K562 (cell line): ENCODE measurements at regions not wholly inside any gene's neighbourhood (a gene's known extent, or its start where the extent isn't known, plus 50 kb on each side); places are given as distances from the start of the nearest gene placed in this dataset.

Experiments used
- ATAC-seq: fragments of 200-7000 bp; cut with Tn5 transposase; 3 replicates; pipeline ENCODE4 v1.9.1; 2020; ENCODE audit warnings: moderate library complexity
- BruUV-seq: library from RNA; stranded (reverse); fragments of 400-500 nt; replicated peaks from 2 replicates; lab custom pipeline; 2021; lab: Mats Ljungman, UMichigan
- CTCF ChIA-PET: fragments of 300-600 bp; formaldehyde crosslinking; extraction: SDS; loops from one replicate; lab custom pipeline; 2021; ENCODE audit warnings: low intra/inter-chr PET ratio; lab: Yijun Ruan, JAX
- POLR2A ChIA-PET: fragments of 300-600, 350-650 bp; sonication (Branson Sonifier 250); formaldehyde crosslinking; extraction: SDS; loops from one replicate; lab custom pipeline; 2021; ENCODE audit warnings: antibody characterized with exemption, inconsistent platforms; lab: Yijun Ruan, JAX
- DNase-seq, 4 experiments: peaks; one replicate each; pipeline versions ENCODE4 v3.0.0 to v3.0.0-alpha.2; 2011 to 2018; ENCODE audit warnings: low spot score in 3 of 4, mixed read lengths in 3 of 4; ENCODE audit errors: extremely low read depth in 1 of 4
- FAIRE-seq: peaks from 2 replicates; lab custom pipeline; 2011; peaks lifted over from hg19 to GRCh38; lab: Jason Lieb, UNC
- H2AFZ ChIP-seq: 2 replicates; pipeline ENCODE4 v1.6.0; 2011; ENCODE audit warnings: low read depth, low read length, control low read depth, inconsistent platforms
- H3K27ac ChIP-seq: fragments of 200-600 bp; 3 replicates; pipeline ENCODE4 v1.8.0; 2011; ENCODE audit warnings: low read depth, mild to moderate bottlenecking, control low read depth, inconsistent platforms, low read length, moderate library complexity, mixed read lengths; ENCODE audit errors: extremely low read depth
- H3K27me3 ChIP-seq, 2 experiments: fragments of 300-600 bp in 1 of 2; 2 replicates in 1 of 2; 3 replicates in 1 of 2; pipeline versions ENCODE4 v1.6.0 to v1.8.0; 2011; ENCODE audit warnings: inconsistent platforms in 2 of 2, low read length in 2 of 2, mild to moderate bottlenecking in 1 of 2, mixed read lengths in 1 of 2, moderate library complexity in 1 of 2; ENCODE audit not compliant: control insufficient read depth in 2 of 2, insufficient read depth in 2 of 2
- H3K36me3 ChIP-seq: fragments of 300-600 bp; 3 replicates; pipeline ENCODE4 v1.8.0; 2011; ENCODE audit warnings: mild to moderate bottlenecking, low read length, inconsistent platforms; ENCODE audit not compliant: control insufficient read depth, insufficient read depth
- H3K4me1 ChIP-seq, 2 experiments: fragments of 200-600 bp in 1 of 2; replicated peaks in 1 of 2; 2 replicates in 1 of 2; 3 replicates in 1 of 2; pipeline versions ENCODE4 v1.5.1 to v1.8.0; 2011; ENCODE audit warnings: inconsistent platforms in 2 of 2, low read length in 2 of 2, mild to moderate bottlenecking in 1 of 2, mixed read lengths in 1 of 2, moderate library complexity in 1 of 2; ENCODE audit not compliant: control insufficient read depth in 2 of 2, insufficient read depth in 2 of 2
- H3K4me2 ChIP-seq: 2 replicates; pipeline ENCODE4 v1.6.1; 2011; ENCODE audit warnings: low read length, control low read depth, inconsistent platforms, mixed read lengths; ENCODE audit not compliant: insufficient read depth
- H3K4me3 ChIP-seq: fragments of 200-600 bp; sonication (generic), shearing (Covaris generic); 2 replicates; pipeline ENCODE4 v1.5.1; 2016; ENCODE audit warnings: control low read depth, inconsistent platforms
- H3K79me2 ChIP-seq: fragments of 200-600 bp; 3 replicates; pipeline ENCODE4 v1.8.0; 2011; ENCODE audit warnings: low read length, inconsistent platforms; ENCODE audit not compliant: control insufficient read depth, insufficient read depth
- H3K9ac ChIP-seq, 2 experiments: 2 replicates each; pipeline versions ENCODE4 v1.6.0 to v1.6.1; 2011; ENCODE audit warnings: low read depth in 2 of 2, low read length in 2 of 2, control low read depth in 1 of 2, inconsistent platforms in 1 of 2, mild to moderate bottlenecking in 1 of 2, mixed read lengths in 1 of 2; ENCODE audit not compliant: insufficient read depth in 1 of 2
- H3K9me1 ChIP-seq: one replicate; pipeline ENCODE4 v1.6.0; 2011; ENCODE audit warnings: inconsistent platforms, mild to moderate bottlenecking, low read length, moderate library complexity; ENCODE audit not compliant: control insufficient read depth, insufficient read depth
- H3K9me3 ChIP-seq: replicated peaks from 2 replicates; pipeline ENCODE4 v1.5.1; 2011; ENCODE audit warnings: low read depth, low read length, inconsistent platforms; ENCODE audit not compliant: control insufficient read depth, insufficient read depth
- H4K20me1 ChIP-seq: replicated peaks from 2 replicates; pipeline ENCODE4 v1.6.1; 2011; ENCODE audit warnings: low read length, inconsistent platforms, mixed read lengths; ENCODE audit not compliant: control insufficient read depth, insufficient read depth
- CSDE1 ChIP-seq, 2 experiments: fragments of 450-650 bp; IDR thresholded peaks; 2 replicates each; pipeline ENCODE4 v1.6.1; 2016; ENCODE audit warnings: mild to moderate bottlenecking in 1 of 2
- EP300 ChIP-seq: IDR thresholded peaks from 2 replicates; pipeline ENCODE4 v1.6.1; 2012; ENCODE audit warnings: low read length, improper control_type of control experiment
- HEY1 ChIP-seq: fragments of 250-450 bp; sonication (Bioruptor Pico); IDR thresholded peaks from 2 replicates; pipeline ENCODE4 v1.5.0; 2020; ENCODE audit warnings: mild to moderate bottlenecking, moderate library complexity, borderline replicate concordance
- KLF1 ChIP-seq: fragments of 450-650 bp; IDR thresholded peaks from 2 replicates; pipeline ENCODE4 v1.6.1; 2016; ENCODE audit warnings: missing genetic modification characterization, missing compliant biosample characterization
- KLF13 ChIP-seq: fragments of 450-650 bp; IDR thresholded peaks from 2 replicates; pipeline ENCODE4 v1.6.1; 2016; ENCODE audit warnings: missing genetic modification characterization, low read depth, mild to moderate bottlenecking, missing compliant biosample characterization, moderate library complexity, borderline replicate concordance
- MYBL2 ChIP-seq, 2 experiments: fragments of 450-650 bp in 1 of 2; sonication (generic) in 1 of 2; formaldehyde crosslinking in 1 of 2; IDR thresholded peaks; 2 replicates each; pipeline versions ENCODE4 v1.6.1 to v1.8.1; 2017 to 2022; ENCODE audit warnings: borderline replicate concordance in 1 of 2, inconsistent platforms in 1 of 2, low read depth in 1 of 2, mild to moderate bottlenecking in 1 of 2, missing genetic modification reagents in 1 of 2, moderate library complexity in 1 of 2
- PHF20 ChIP-seq: fragments of 450-650 bp; IDR thresholded peaks from 2 replicates; pipeline ENCODE4 v1.6.1; 2018; ENCODE audit not compliant: partially characterized antibody
- RBM22 ChIP-seq: fragments of 200-400 bp; formaldehyde crosslinking; IDR thresholded peaks from 2 replicates; pipeline ENCODE4 v1.6.1; 2018; ENCODE audit warnings: low read length, low read depth; ENCODE audit not compliant: poor library complexity, severe bottlenecking
- RCOR1 ChIP-seq, 2 experiments: IDR thresholded peaks; 2 replicates each; pipeline ENCODE4 v1.6.1; 2012; ENCODE audit warnings: low read depth in 2 of 2, low read length in 2 of 2, borderline replicate concordance in 1 of 2, improper control_type of control experiment in 1 of 2
- RFX1 ChIP-seq: fragments of 450-650 bp; IDR thresholded peaks from 2 replicates; pipeline ENCODE4 v1.6.1; 2016; ENCODE audit warnings: mild to moderate bottlenecking, moderate library complexity
- RFX7 ChIP-seq: fragments of 250-450 bp; sonication (Bioruptor Pico); IDR thresholded peaks from 2 replicates; pipeline ENCODE4 v1.5.1; 2021; ENCODE audit warnings: mild to moderate bottlenecking
- STAG1 ChIP-seq: sonication (generic); formaldehyde crosslinking; IDR thresholded peaks from 2 replicates; pipeline ENCODE4 v1.5.0; 2020; ENCODE audit warnings: missing genetic modification reagents, borderline replicate concordance
- TAF9B ChIP-seq: fragments of 450-650 bp; IDR thresholded peaks from 2 replicates; pipeline ENCODE4 v1.6.1; 2018; ENCODE audit warnings: mild to moderate bottlenecking; ENCODE audit not compliant: partially characterized antibody
- ZKSCAN3 ChIP-seq: fragments of 250-450 bp; sonication (Bioruptor Pico); IDR thresholded peaks from 2 replicates; pipeline ENCODE4 v1.4.0; 2020
- ZNF140 ChIP-seq: fragments of 250-450 bp; sonication (Bioruptor Pico); IDR thresholded peaks from 2 replicates; pipeline ENCODE4 v1.8.0; 2021; ENCODE audit warnings: moderate library complexity, mild to moderate bottlenecking, inconsistent platforms
- ZNF589 ChIP-seq: fragments of 200-800 bp; sonication (Bioruptor generic); IDR thresholded peaks from 2 replicates; pipeline ENCODE4 v1.6.1; 2016; ENCODE audit warnings: low read depth, missing genetic modification characterization, missing compliant biosample characterization
- WGBS: fragments of 100-300 bp; shearing (Covaris generic); methylation state at CpG from one replicate; pipeline ENCODE4 v1.1.6; 2016; ENCODE audit warnings: low coverage, mixed read lengths; ENCODE audit not compliant: insufficient coverage; ENCODE audit errors: missing lambda C conversion rate; 5-methylcytosine and 5-hydroxymethylcytosine counted together
- in situ Hi-C: fragments of 300-500 bp; cut with MboI; formaldehyde crosslinking; loops from 4 replicates; pipeline ENCODE4 v1.15.0; 2018; ENCODE audit warnings: inconsistent platforms, mixed read lengths
- intact Hi-C: fragments of 100-400 bp; cut with micrococcal nuclease; formaldehyde crosslinking; loops from 2 replicates; pipeline ENCODE4 v1.14.2; 2022
- TF ChIP-seq, protein P1 (sequence below): fragments of 450-650 bp; formaldehyde crosslinking; IDR thresholded peaks from 2 replicates; pipeline ENCODE4 v1.4.0; 2020; ENCODE audit warnings: mild to moderate bottlenecking, moderate library complexity

DNA sequence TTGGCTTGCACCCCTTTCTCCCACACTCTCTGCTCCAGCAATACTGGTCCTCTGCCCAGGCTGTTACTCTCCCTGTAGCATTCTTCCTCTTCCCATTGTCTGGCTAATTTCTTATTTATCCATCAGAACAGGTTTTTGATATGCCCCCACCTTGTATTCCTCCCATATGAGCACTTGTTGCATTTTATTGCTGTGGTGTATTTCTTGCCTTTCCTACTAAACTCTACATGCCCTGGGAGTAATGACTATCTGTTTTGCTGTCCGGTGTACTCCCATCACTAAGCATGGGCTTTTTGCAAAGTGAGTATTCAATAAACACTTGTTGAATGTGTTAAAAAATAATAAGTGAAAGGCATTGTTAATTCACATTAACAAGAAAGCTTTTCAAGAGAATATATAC is 104.3 kb upstream of the RANBP3L start:
- in situ Hi-C loops, result no loop called here

DNA sequence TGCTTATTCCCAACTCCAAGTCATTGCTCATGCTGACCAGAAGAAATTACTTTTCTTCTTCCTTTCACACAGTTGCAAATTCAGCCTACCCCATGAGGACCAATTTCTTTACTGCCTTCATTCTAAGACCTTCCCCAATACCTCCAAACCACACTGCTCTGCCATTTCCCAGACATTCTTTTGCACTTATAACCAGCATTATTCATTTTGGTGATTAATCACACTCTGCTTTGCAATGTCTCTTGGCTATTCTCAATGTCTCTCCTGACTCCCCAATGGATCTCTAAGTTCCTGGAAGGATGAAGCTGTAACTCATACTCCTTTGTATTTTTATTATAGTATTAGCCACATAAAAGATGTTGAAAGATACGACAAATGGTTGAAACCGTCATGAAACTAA is 105.7 kb upstream of the RANBP3L start:
- intact Hi-C loops, result loop anchor here (10.0 kb wide), 1 partner anchor 443 kb away; no protein-coding TSS in a partner anchor
- in situ Hi-C loops, result no loop called here
- no peak for TF ChIP-seq PHF20
- no peak for TF ChIP-seq ZNF140 (CRISPR knock-in tag)
- TF ChIP-seq RFX1, result no peak
- no peak for TF ChIP-seq MYBL2 (IDR thresholded peaks at IDR 0.05; ENCODE audit: low read depth)
- TF ChIP-seq MYBL2 (CRISPR knock-in tag; IDR thresholded peaks at IDR 0.05; ENCODE audit: borderline replicate concordance), result no peak
- no peak for TF ChIP-seq HEY1 (CRISPR knock-in tag)
- TF ChIP-seq ZKSCAN3, result no peak
- TF ChIP-seq RCOR1 (IDR thresholded peaks at IDR 0.05; ENCODE audit: borderline replicate concordance in 1 of 2, low read depth in 2 of 2, low read length in 2 of 2), result no peak
- TF ChIP-seq CSDE1 (IDR thresholded peaks at IDR 0.05), result no peak
- TF ChIP-seq TAF9B, result no peak
- no peak for TF ChIP-seq KLF13 (tag)
- no peak for TF ChIP-seq KLF1 (tag)

More for the DNA sequence above, 104.3 kb upstream of the RANBP3L start:
- Histone ChIP-seq H3K4me1 (no peaks in the 10 kb centered on the region), H3K27ac (no peak overlapping the region), H3K4me2 (no peak overlapping the region), H4K20me1 (no peaks in the 10 kb centered on the region), H3K9me3 (no peaks in the 10 kb centered on the region), H3K9ac (no peak overlapping the region), H3K36me3 (no peaks in the 10 kb centered on the region), H2AFZ (no peak overlapping the region)
- FAIRE-seq, result no peak
- CTCF ChIA-PET, result no interaction called here
- no peak for ATAC-seq
- intact Hi-C loops, result loop anchor here (10.0 kb wide), 1 partner anchor 441 kb away; no protein-coding TSS in a partner anchor
- no peak for DNase-seq
- WGBS, result 4% methylated on average over 1 of the region's 1 CpG
- TF ChIP-seq ZNF589, result no peak
- no peak for TF ChIP-seq STAG1 (CRISPR knock-in tag)
- TF ChIP-seq, protein P1, sequence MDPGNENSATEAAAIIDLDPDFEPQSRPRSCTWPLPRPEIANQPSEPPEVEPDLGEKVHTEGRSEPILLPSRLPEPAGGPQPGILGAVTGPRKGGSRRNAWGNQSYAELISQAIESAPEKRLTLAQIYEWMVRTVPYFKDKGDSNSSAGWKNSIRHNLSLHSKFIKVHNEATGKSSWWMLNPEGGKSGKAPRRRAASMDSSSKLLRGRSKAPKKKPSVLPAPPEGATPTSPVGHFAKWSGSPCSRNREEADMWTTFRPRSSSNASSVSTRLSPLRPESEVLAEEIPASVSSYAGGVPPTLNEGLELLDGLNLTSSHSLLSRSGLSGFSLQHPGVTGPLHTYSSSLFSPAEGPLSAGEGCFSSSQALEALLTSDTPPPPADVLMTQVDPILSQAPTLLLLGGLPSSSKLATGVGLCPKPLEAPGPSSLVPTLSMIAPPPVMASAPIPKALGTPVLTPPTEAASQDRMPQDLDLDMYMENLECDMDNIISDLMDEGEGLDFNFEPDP, result no peak
- TF ChIP-seq RBM22, result no peak
- no peak for TF ChIP-seq EP300
- no peak for TF ChIP-seq RFX7
- TF ChIP-seq, all 486 proteins: peak for 0
- Histone ChIP-seq H3K27me3 (peaks cover 10 to 12% of the 10 kb centered on the region in 2 experiments; a peak in 4 of 5 replicates), H3K4me3 (no peak overlapping the region), H3K9me1 (no peaks in the 10 kb centered on the region), H3K79me2 (no peaks in the 10 kb centered on the region)
- BruUV-seq, result no TSS peak
- POLR2A ChIA-PET, result no interaction called here

More for the DNA sequence above, 105.7 kb upstream of the RANBP3L start:
- no peaks in the 10 kb centered on the region for H3K4me1 ChIP-seq
- FAIRE-seq, result no peak
- ATAC-seq, result no peak
- H3K4me2 ChIP-seq, result no peak overlapping the region
- H3K79me2 ChIP-seq, result no peaks in the 10 kb centered on the region
- no peaks in the 10 kb centered on the region for H3K9me1 ChIP-seq
- H3K36me3 ChIP-seq, result no peaks in the 10 kb centered on the region
- CTCF ChIA-PET, result no interaction called here
- no peak overlapping the region for H3K4me3 ChIP-seq
- no peaks in the 10 kb centered on the region for H4K20me1 ChIP-seq
- no peak overlapping the region for H3K27ac ChIP-seq
- 0% methylated on average over 2 of the region's 2 CpGs for WGBS
- no peak overlapping the region for H2AFZ ChIP-seq
- H3K9me3 ChIP-seq, result no peaks in the 10 kb centered on the region
- peaks cover 6 to 12% of the 10 kb centered on the region in 2 experiments; a peak in 4 of 5 replicates for H3K27me3 ChIP-seq
- H3K9ac ChIP-seq, result no peak overlapping the region
- no peak for DNase-seq
- POLR2A ChIA-PET, result no interaction called here
- no TSS peak for BruUV-seq
